Stomach (tissue), 8 donors: ENCODE measurements at regions not wholly inside any gene's neighbourhood (a gene's known extent, or its start where the extent isn't known, plus 50 kb on each side); places are given as distances from the start of the nearest gene placed in this dataset.

Experiments
- DNase-seq, 2 donors: peaks; one replicate each; pipeline versions ENCODE4 v3.0.0 to v3.0.0-alpha.2; 2013 to 2019
- H3K27ac ChIP-seq, 5 donors: fragments of 200-600 bp in 4 of 5; sonication (generic) in 4 of 5; one replicate each; pipeline ENCODE4 v1.5.1; 2013 to 2019; ENCODE audit warnings: mild to moderate bottlenecking in 1 of 5, moderate library complexity in 1 of 5
- H3K27me3 ChIP-seq, 3 donors: fragments of 200-600 bp; sonication (generic); one replicate each; pipeline ENCODE4 v1.5.1; 2017 to 2019; ENCODE audit warnings: mixed run types in 1 of 3
- H3K36me3 ChIP-seq, 4 donors: fragments of 200-600 bp; sonication (generic); 1 replicate in 3 of 4; 2 replicates in 1 of 4; pipeline ENCODE4 v1.5.1; 2016 to 2019
- H3K4me1 ChIP-seq, 4 donors: fragments of 200-600 bp; sonication (generic); one replicate each; pipeline ENCODE4 v1.5.1; 2016 to 2019
- H3K4me3 ChIP-seq, 4 donors: fragments of 200-600 bp; sonication (generic) in 3 of 4; one replicate each; pipeline ENCODE4 v1.5.1; 2016 to 2019; ENCODE audit warnings: mild to moderate bottlenecking in 1 of 4
- H3K9me3 ChIP-seq, 4 donors: fragments of 200-600 bp; sonication (generic); one replicate each; pipeline ENCODE4 v1.5.1; 2016 to 2019
- CTCF ChIP-seq, 7 experiments: fragments of 450-650 bp in 4 of 7; fragments of 200-600 bp in 3 of 7; sonication (generic) in 3 of 7; IDR thresholded peaks; one replicate each; pipeline ENCODE4 v1.5.1; 2016 to 2019; ENCODE audit warnings: antibody characterized with exemption in 7 of 7, control low read depth in 2 of 7, mild to moderate bottlenecking in 1 of 7
- EP300 ChIP-seq: sonication (generic); formaldehyde crosslinking; IDR thresholded peaks from one replicate; pipeline ENCODE4 v1.6.1; 2017; ENCODE audit warnings: antibody characterized with exemption
- POLR2A ChIP-seq, 4 donors: fragments of 450-650 bp; IDR thresholded peaks; one replicate each; pipeline ENCODE4 v1.6.1; 2016; ENCODE audit warnings: antibody characterized with exemption in 4 of 4, control low read depth in 2 of 4, mild to moderate bottlenecking in 1 of 4, moderate library complexity in 1 of 4
- POLR2AphosphoS5 ChIP-seq, 3 donors: sonication (generic); formaldehyde crosslinking; IDR thresholded peaks; one replicate each; pipeline ENCODE4 v1.6.1; 2016; ENCODE audit warnings: antibody characterized with exemption in 3 of 3
- WGBS, 5 donors: extraction: QIAGEN DNeasy Blood & Tissue Kit in 3 of 5; methylation state at CpG; one replicate each; pipeline versions ENCODE4 v1.1.5 to v1.1.7; 2013 to 2018; 5-methylcytosine and 5-hydroxymethylcytosine counted together
- intact Hi-C: fragments of 100-400 bp; cut with DNase I; formaldehyde crosslinking; loops from one replicate; pipeline ENCODE4 v1.15.1; 2023; ENCODE audit warnings: low total_unique reads
- donor health status: healthy with polysubstance abuse.
- donor health status: Bipolar disorder and iron deficiency.
- donor health status: healthy.

GRCh38 chr1:99084562-99084961 lies 79.9 kb upstream of the PLPPR5 start:
- intact Hi-C loops, result no loop called here
- no peaks in the 10 kb centered on the region for H3K4me1 ChIP-seq
- H3K4me3 ChIP-seq, result no peak overlapping the region
- no peaks in the 10 kb centered on the region for H3K27me3 ChIP-seq
- TF ChIP-seq CTCF (IDR thresholded peaks at IDR 0.05) (no peak), POLR2A (IDR thresholded peaks at IDR 0.05) (no peak), POLR2AphosphoS5 (IDR thresholded peaks at IDR 0.05) (no peak), EP300 (no peak)
- no peaks in the 10 kb centered on the region for H3K9me3 ChIP-seq
- H3K36me3 ChIP-seq, result no peaks in the 10 kb centered on the region
- 80 to 91% (median 85%) methylated on average over 1 of the region's 1 CpG for WGBS, 5 donors
- DNase-seq, result no peak
- H3K27ac ChIP-seq, result no peak overlapping the region

- Histone ChIP-seq H3K36me3 (no peaks in the 10 kb centered on the region), H3K4me3 (no peak overlapping the region), H3K27ac (no peak overlapping the region), H3K4me1 (no peaks in the 10 kb centered on the region), H3K27me3 (no peaks in the 10 kb centered on the region), H3K9me3 (no peaks in the 10 kb centered on the region)
- DNase-seq, result no peak
- intact Hi-C loops, result no loop called here
- TF ChIP-seq EP300 (no peak), POLR2AphosphoS5 (IDR thresholded peaks at IDR 0.05) (no peak), POLR2A (IDR thresholded peaks at IDR 0.05) (no peak), CTCF (IDR thresholded peaks at IDR 0.05) (no peak)
- WGBS, 5 donors, result 58 to 66% (median 63%) methylated on average over 1 of the region's 1 CpG
Observed at GRCh38 chr1:99086057-99086456, 81.4 kb upstream of the PLPPR5 start.

GRCh38 chr1:99098589-99098988 lies 93.9 kb upstream of the PLPPR5 start:
- no peak overlapping the region for H3K4me3 ChIP-seq
- H3K27ac ChIP-seq, result no peak overlapping the region
- intact Hi-C loops, result no loop called here
- no peak for DNase-seq
- no peaks in the 10 kb centered on the region for H3K4me1 ChIP-seq
- 87 to 100% (median 91%) methylated on average over 1 of the region's 1 CpG for WGBS, 5 donors
- TF ChIP-seq EP300 (no peak), CTCF (IDR thresholded peaks at IDR 0.05) (no peak), POLR2AphosphoS5 (IDR thresholded peaks at IDR 0.05) (no peak)
- peaks cover 0 to 19% (median 10%) of the 10 kb centered on the region in 4 donors for H3K9me3 ChIP-seq
- no peaks in the 10 kb centered on the region for H3K36me3 ChIP-seq
- no peaks in the 10 kb centered on the region for H3K27me3 ChIP-seq

GRCh38 chr1:99106274-99106673 lies 101.6 kb upstream of the PLPPR5 start:
- no peaks in the 10 kb centered on the region for H3K36me3 ChIP-seq

GRCh38 chr1:99107680-99108079 lies 103.0 kb upstream of the PLPPR5 start:
- Histone ChIP-seq H3K9me3 (no peaks in the 10 kb centered on the region), H3K27me3 (no peaks in the 10 kb centered on the region), H3K4me1 (no peaks in the 10 kb centered on the region), H3K27ac (no peak overlapping the region), H3K36me3 (no peaks in the 10 kb centered on the region), H3K4me3 (no peak overlapping the region)
- WGBS, 5 donors, result 72 to 91% (median 82%) methylated on average over 7 of the region's 7 CpGs
- intact Hi-C loops, result no loop called here
- TF ChIP-seq POLR2A (IDR thresholded peaks at IDR 0.05), result no peak
- no peak for TF ChIP-seq EP300
- TF ChIP-seq POLR2AphosphoS5 (IDR thresholded peaks at IDR 0.05), result no peak
- no peak for TF ChIP-seq CTCF (IDR thresholded peaks at IDR 0.05)
- no peak for DNase-seq

More at GRCh38 chr1:99106274-99106673, 101.6 kb upstream of the PLPPR5 start:
- Histone ChIP-seq H3K27ac (no peak overlapping the region), H3K9me3 (no peaks in the 10 kb centered on the region), H3K27me3 (no peaks in the 10 kb centered on the region), H3K4me1 (no peaks in the 10 kb centered on the region), H3K4me3 (no peak overlapping the region)
- no peak for DNase-seq
- TF ChIP-seq POLR2AphosphoS5 (IDR thresholded peaks at IDR 0.05), result no peak
- intact Hi-C loops, result no loop called here
- WGBS, 5 donors, result 85 to 100% (median 91%) methylated on average over 1 of the region's 1 CpG
